SHP77 (cell line): ENCODE measurements at regions not wholly inside any gene's neighbourhood (a gene's known extent, or its start where the extent isn't known, plus 50 kb on each side); places are given as distances from the start of the nearest gene placed in this dataset.

ENCODE experiments used
- DNase-seq, 2 experiments: peaks; one replicate each; lab custom pipeline; 2025; lab: John Stamatoyannopoulos, UW

GRCh38 chr1:8203056-8203455, 114.9 kb upstream of the SLC45A1 start:
- no peak for DNase-seq

- peak; percentile 43 to 84 for DNase-seq
Observed at GRCh38 chr1:8202182-8202905, 115.6 kb upstream of the SLC45A1 start.

GRCh38 chr1:8201331-8201861, 116.5 kb upstream of the SLC45A1 start:
- no peak for DNase-seq

- no peak for DNase-seq
Observed at GRCh38 chr1:8200317-8201115, 117.4 kb upstream of the SLC45A1 start.

DNA sequence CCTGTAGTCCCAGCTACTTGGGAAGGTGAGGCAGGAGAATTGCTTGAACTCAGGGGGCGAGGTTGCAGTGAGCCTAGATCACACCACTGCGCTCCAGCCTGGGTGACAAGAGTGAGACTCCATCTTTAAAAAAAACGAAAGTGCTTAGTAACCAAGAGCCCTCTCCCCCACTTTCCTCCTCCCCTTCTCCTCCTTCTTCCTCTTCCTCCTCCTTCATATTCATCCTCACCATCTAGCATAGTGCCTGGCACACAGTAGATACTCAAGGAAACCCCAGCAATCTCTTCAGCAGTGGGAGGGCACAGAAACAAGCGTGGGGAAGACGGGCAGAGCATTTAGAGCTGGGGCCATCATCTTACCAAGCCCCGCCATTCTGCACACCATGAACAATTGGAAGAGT, 119.4 kb upstream of the SLC45A1 start:
- DNase-seq, result no peak

- peak; percentile 42 to 64 for DNase-seq
Observed at GRCh38 chr1:8197493-8198282, 120.2 kb upstream of the SLC45A1 start.

GRCh38 chr1:8194481-8195227, 123.3 kb upstream of the SLC45A1 start:
- no peak for DNase-seq

DNA sequence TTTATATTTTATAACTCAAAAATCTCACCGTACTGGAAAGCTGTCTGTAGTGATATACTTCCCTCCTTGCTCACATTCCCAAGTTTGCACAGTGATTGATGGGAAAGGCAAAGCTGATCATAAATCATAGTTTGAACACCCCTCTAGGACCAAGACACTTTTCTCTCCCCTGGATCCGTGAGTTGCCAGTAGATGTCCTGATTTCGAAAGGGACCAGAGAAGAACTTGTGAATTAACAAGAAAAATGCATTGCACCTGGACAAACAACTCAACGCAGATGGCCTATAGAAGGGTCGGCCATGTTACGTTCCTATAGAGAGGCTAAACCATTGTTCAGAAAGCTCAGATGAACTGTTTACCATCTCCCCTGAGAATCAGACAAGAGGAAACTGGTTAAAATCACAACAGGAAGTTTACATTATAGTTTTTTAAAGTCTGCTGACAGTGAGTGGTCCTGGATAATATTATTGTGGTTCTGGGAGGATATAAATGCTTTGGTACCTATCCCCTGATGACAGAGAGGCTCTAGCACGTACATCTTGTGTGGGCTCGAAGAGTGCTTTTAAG, 124.0 kb upstream of the SLC45A1 start:
- DNase-seq, result no peak

- no peak for DNase-seq
Observed at GRCh38 chr1:8191474-8191873, 126.4 kb upstream of the SLC45A1 start.

- DNase-seq, result no peak
Observed at GRCh38 chr1:8189931-8190483, 127.9 kb upstream of the SLC45A1 start.

DNA sequence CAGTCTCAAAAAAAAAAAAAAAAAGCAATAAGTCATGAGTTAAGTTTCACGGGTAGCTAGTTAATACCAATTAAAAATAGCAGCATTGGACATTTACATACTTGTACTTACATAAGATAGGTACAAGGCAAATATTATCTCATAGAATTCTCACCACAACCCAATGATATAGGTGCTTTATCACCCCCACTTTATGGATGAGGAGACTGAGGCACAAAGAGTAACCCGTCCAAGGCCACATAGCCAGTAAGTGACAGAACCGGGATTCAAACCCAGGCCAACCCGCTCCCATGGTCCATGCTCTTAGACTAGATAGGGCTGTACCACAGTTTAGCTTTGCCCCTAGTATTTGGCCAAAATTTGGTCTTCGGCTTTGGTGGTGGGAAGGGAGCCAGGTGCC, 132.5 kb upstream of the SLC45A1 start:
- no peak for DNase-seq

- no peak for DNase-seq
Observed at GRCh38 chr1:8184301-8184700, 133.6 kb upstream of the SLC45A1 start.

DNA sequence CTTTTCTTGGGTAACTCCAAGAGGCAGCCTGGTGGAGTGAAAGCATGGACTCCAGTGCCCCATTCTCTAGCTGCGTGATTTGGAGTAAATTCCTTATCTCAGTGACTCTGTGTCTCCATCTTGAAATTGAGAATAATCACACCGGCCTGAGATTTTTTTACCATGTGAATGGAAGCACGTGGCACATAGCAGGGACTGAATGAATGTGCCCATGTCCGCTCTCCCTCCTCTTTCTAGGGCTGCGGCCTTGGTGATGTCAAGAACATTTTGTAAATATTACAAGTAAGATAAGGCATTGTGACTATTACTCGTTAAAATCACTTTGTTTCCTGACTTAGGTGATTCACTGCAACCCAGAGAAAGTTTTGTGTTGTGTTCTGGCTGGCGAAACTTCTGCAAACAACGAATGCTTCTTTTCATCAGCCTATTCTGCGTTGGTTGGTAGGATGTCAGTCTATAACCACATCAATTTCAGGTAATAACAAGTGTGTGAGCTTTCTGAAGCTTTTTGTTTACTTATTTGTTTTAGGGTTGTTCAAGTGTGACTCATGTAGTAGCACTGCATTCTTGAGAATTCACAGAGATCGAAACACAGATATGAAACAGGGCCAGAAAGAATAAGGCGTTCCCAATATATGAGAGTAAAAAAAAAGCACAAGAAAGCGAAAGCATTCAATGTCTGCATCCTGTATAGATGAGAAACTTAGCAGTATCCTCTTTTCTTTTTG, 135.7 kb upstream of the SLC45A1 start:
- no peak for DNase-seq

GRCh38 chr1:8179132-8179793, 138.7 kb upstream of the SLC45A1 start:
- no peak for DNase-seq

- DNase-seq, result no peak
Observed at GRCh38 chr1:8176279-8176678, 141.6 kb upstream of the SLC45A1 start.

DNA sequence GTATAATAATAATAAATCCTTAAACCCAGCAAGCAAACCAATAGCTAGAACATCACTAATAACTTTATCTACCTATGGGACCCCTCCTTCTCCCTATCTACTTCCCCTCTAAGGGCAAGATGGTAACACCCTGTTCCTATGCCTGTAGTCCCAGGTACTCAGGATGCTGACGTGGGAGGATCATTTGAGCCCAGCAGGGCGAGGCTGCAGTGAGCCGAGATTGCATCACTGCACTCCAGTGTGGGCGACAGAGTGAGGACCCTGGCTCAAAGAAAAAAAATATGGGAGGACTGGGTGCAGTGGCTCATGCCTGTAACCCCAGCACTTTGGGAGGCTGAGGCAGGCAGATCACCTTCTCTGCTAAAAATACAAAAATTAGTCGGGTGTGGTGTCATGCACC, 143.1 kb upstream of the SLC45A1 start:
- no peak for DNase-seq

DNA sequence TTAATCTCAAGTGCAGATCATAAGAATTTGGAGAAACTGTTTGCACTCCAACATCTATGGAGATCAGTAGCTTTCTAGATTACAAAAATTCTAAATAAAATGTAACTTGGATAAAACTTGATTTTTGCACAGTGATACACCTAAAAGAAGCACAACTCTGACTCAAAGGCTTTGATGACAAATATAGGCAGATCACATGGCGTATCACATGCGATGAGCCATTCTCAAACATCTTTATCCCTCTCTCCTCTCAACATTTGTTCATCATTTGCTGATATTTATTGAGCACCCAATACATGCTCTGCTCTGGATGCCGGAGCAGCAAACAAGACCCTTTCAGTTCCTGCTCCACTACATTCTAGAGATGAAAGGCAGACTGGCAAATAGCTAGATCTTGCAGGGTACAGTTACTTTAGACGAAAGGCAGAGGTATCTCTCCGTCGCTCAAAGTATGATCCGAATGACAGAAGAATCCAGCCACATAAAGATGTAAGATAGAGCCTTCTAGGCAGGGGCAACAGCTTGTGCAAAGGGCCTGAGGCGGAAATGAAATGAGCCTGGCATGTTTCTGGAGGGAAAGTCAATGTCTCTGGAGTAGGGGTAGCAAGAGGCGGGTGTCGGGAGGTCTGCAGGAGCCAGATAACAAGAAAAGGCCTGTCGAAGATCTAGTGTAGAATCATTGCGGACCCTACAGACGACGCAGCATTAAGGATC, 145.8 kb upstream of the ERRFI1 start:
- DNase-seq, result no peak

GRCh38 chr1:8170059-8170835, 144.1 kb upstream of the ERRFI1 start:
- DNase-seq, result no peak
